ENCODE measurements at regions not wholly inside any gene's neighbourhood (a gene's known extent, or its start where the extent isn't known, plus 50 kb on each side); places are given as distances from the start of the nearest gene placed in this dataset.

DNA sequence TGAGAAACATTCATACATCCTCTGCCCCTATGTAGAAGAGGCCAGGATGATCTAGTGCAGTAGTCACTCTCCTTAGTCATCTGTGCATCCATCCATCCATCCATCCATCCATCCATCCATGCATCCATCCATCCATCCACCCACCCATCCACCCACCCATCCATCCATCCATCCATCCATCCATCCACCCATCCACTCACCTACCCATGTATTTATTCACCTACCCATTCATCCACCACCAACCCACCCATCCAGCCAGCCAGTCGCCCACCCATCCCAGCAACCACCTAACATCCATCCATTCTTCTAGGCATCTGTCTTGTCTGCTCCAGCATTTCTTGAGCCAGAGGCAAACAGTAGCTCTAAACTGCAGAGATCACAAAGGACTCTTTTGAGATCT is 87.1 kb downstream of the MSX2 start:
- H3K9me3 Mint-ChIP-seq: no peaks in the 10 kb centered on the region
- Histone ChIP-seq H3K27ac (ENCODE audit: low read depth, low read length) (no peak overlapping the region), H3K4me1 (ENCODE audit: control insufficient read depth, insufficient read depth, low read length) (peaks cover 3% of the 10 kb centered on the region), H3K36me3 (ENCODE audit: control insufficient read depth, insufficient read depth, low read length) (no peaks in the 10 kb centered on the region), H3K27me3 (ENCODE audit: control insufficient read depth, insufficient read depth, low read length, poor library complexity, severe bottlenecking) (no peaks in the 10 kb centered on the region), H3K4me3 (ENCODE audit: low read length) (no peak overlapping the region), H3K9ac (ENCODE audit: extremely low read depth, low read length, poor library complexity, severe bottlenecking) (no peak overlapping the region), H3K9me3 (ENCODE audit: control insufficient read depth, low read length) (peaks cover 5% of the 10 kb centered on the region)
- no peak for DNase-seq
- no peak overlapping the region for H3K27ac Mint-ChIP-seq
- H3K4me3 Mint-ChIP-seq: no peak overlapping the region
- peaks cover 7% of the 10 kb centered on the region for H3K4me1 Mint-ChIP-seq
- no peaks in the 10 kb centered on the region for H3K36me3 Mint-ChIP-seq (ENCODE audit: low read depth)
- peaks cover 2% of the 10 kb centered on the region for H3K27me3 Mint-ChIP-seq (ENCODE audit: insufficient read depth)
- WGBS, 2 experiments (ENCODE audit: insufficient coverage in 1 of 2, insufficient read length in 1 of 2): 86 to 92% methylated on average over 1 of the region's 1 CpG
- TF ChIP-seq, protein P1, sequence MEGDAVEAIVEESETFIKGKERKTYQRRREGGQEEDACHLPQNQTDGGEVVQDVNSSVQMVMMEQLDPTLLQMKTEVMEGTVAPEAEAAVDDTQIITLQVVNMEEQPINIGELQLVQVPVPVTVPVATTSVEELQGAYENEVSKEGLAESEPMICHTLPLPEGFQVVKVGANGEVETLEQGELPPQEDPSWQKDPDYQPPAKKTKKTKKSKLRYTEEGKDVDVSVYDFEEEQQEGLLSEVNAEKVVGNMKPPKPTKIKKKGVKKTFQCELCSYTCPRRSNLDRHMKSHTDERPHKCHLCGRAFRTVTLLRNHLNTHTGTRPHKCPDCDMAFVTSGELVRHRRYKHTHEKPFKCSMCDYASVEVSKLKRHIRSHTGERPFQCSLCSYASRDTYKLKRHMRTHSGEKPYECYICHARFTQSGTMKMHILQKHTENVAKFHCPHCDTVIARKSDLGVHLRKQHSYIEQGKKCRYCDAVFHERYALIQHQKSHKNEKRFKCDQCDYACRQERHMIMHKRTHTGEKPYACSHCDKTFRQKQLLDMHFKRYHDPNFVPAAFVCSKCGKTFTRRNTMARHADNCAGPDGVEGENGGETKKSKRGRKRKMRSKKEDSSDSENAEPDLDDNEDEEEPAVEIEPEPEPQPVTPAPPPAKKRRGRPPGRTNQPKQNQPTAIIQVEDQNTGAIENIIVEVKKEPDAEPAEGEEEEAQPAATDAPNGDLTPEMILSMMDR (conservative IDR thresholded peaks at IDR 0.05): no peak

DNA sequence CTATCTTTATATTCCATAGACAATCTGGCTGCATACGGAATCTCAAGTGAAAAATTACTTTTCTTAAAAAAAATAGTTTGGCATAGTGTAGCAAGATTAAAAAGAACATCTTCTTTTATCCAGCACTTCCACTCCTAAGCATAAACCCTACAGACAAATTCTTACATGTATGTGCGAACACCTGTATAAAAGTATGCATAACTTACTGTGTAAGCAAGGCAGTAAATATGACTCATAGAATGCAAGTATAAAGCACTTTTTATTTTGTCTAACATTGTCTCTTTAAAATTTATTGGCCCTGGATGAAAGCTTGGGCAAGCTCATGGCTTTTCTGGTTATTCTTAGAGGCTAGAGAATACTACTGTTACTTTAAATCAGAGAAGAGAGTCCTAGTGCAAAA is 86.4 kb downstream of the MSX2 start:
- Histone ChIP-seq H3K9ac (ENCODE audit: extremely low read depth, low read length, poor library complexity, severe bottlenecking) (no peak overlapping the region), H3K27me3 (ENCODE audit: control insufficient read depth, insufficient read depth, low read length, poor library complexity, severe bottlenecking) (no peaks in the 10 kb centered on the region), H3K9me3 (ENCODE audit: control insufficient read depth, low read length) (peaks cover 3% of the 10 kb centered on the region), H3K4me3 (ENCODE audit: low read length) (no peak overlapping the region), H3K4me1 (ENCODE audit: control insufficient read depth, insufficient read depth, low read length) (peaks cover 3% of the 10 kb centered on the region), H3K27ac (ENCODE audit: low read depth, low read length) (no peak overlapping the region), H3K36me3 (ENCODE audit: control insufficient read depth, insufficient read depth, low read length) (no peaks in the 10 kb centered on the region)
- DNase-seq: no peak
- WGBS, 2 experiments (ENCODE audit: insufficient coverage in 1 of 2, insufficient read length in 1 of 2): 100% methylated on average over 2 of the region's 2 CpGs; no CpG with 5 or more reads in 1 of the 2 experiments
- Mint-ChIP-seq H3K36me3 (ENCODE audit: low read depth) (no peaks in the 10 kb centered on the region), H3K9me3 (peaks cover under 1% of the 10 kb centered on the region), H3K4me1 (peaks cover 7% of the 10 kb centered on the region), H3K27me3 (ENCODE audit: insufficient read depth) (peaks cover 2% of the 10 kb centered on the region), H3K4me3 (no peak overlapping the region), H3K27ac (no peak overlapping the region)
- TF ChIP-seq, protein P1 (conservative IDR thresholded peaks at IDR 0.05): no peak

DNA sequence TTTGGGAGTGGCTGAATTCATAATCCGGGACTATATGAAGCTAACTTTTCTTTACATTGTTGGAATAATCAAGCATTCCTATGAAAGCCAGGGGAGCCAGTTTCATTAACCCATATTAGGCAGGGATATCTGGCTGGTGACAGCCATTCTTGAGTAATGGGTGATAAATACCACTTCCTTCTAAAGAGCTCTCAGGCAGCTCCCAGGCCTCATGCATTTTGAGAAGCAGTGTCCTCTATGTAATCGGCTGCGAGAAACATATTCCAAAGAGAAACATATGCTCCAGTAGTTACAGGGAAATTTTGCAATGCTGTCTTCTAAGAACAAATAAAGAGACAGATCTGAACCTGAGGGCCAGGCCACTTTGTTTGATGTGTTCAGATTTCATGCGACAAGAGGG is 83.1 kb downstream of the MSX2 start:
- Histone ChIP-seq H3K27ac (ENCODE audit: low read depth, low read length) (no peak overlapping the region), H3K9ac (ENCODE audit: extremely low read depth, low read length, poor library complexity, severe bottlenecking) (no peak overlapping the region), H3K4me1 (ENCODE audit: control insufficient read depth, insufficient read depth, low read length) (peaks cover 3% of the 10 kb centered on the region), H3K4me3 (ENCODE audit: low read length) (no peak overlapping the region), H3K27me3 (ENCODE audit: control insufficient read depth, insufficient read depth, low read length, poor library complexity, severe bottlenecking) (no peaks in the 10 kb centered on the region), H3K36me3 (ENCODE audit: control insufficient read depth, insufficient read depth, low read length) (no peaks in the 10 kb centered on the region), H3K9me3 (ENCODE audit: control insufficient read depth, low read length) (peaks cover 10% of the 10 kb centered on the region)
- peaks cover 2% of the 10 kb centered on the region for H3K27me3 Mint-ChIP-seq (ENCODE audit: insufficient read depth)
- H3K4me3 Mint-ChIP-seq: no peak overlapping the region
- no peaks in the 10 kb centered on the region for H3K36me3 Mint-ChIP-seq (ENCODE audit: low read depth)
- peaks cover 11% of the 10 kb centered on the region for H3K9me3 Mint-ChIP-seq
- TF ChIP-seq, protein P1 (conservative IDR thresholded peaks at IDR 0.05): no peak
- DNase-seq: no peak
- H3K27ac Mint-ChIP-seq: no peak overlapping the region
- H3K4me1 Mint-ChIP-seq: peaks cover 7% of the 10 kb centered on the region
- WGBS, 2 experiments (ENCODE audit: insufficient coverage in 1 of 2, insufficient read length in 1 of 2): 87 to 92% methylated on average over 3 to 4 of the region's 4 CpGs

All from endodermal cell (in vitro differentiated cells).